DND-41 (cell line): ENCODE measurements at regions not wholly inside any gene's neighbourhood (a gene's known extent, or its start where the extent isn't known, plus 50 kb on each side); places are given as distances from the start of the nearest gene placed in this dataset.

Experiments
- CTCF ChIP-seq: IDR thresholded peaks from 2 replicates; pipeline ENCODE4 v1.5.1; 2012; ENCODE audit warnings: borderline replicate concordance, low read length, moderate library complexity, mild to moderate bottlenecking; ENCODE audit not compliant: poor library complexity, severe bottlenecking; ENCODE audit errors: extremely low read depth
- EZH2 ChIP-seq: IDR thresholded peaks from 3 replicates; pipeline ENCODE4 v1.6.1; 2012; ENCODE audit warnings: borderline replicate concordance, low read depth, mild to moderate bottlenecking, moderate library complexity, low read length, inconsistent platforms; ENCODE audit not compliant: severe bottlenecking

DNA sequence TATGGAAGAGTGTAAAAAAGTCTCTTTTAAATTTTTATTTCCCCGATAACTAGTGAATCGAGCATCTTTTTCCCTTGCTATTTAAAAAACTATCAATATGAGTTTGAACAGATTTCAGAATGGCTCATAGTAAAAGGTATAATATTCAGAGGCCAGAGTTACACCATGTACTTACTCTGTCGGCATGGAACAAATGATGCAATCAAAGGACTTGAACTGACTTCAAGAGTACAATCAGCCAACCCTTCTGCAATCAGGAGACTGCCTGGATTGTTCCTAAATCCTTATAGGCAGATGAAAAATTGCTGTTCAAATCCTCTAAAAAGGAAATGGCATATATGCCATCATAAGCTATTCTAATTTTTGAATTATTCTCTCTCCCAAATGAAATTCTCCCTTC lies 273.3 kb downstream of the SH2D1A start:
- TF ChIP-seq CTCF (no peak), EZH2 (no peak)
